Breast epithelium (tissue), 3 donors: ENCODE measurements at regions not wholly inside any gene's neighbourhood (a gene's known extent, or its start where the extent isn't known, plus 50 kb on each side); places are given as distances from the start of the nearest gene placed in this dataset.

Experiments used
- POLR2AphosphoS5 ChIP-seq, 3 donors: sonication (generic); formaldehyde crosslinking; IDR thresholded peaks; one replicate each; pipeline ENCODE4 v1.6.1; 2017; ENCODE audit warnings: antibody characterized with exemption in 3 of 3
- TF ChIP-seq, protein P1 (sequence below), 3 donors: fragments of 450-650 bp; IDR thresholded peaks; one replicate each; pipeline ENCODE4 v1.5.1; 2016 to 2017; ENCODE audit warnings: antibody characterized with exemption in 3 of 3, mild to moderate bottlenecking in 3 of 3, moderate library complexity in 3 of 3

GRCh38 chr21:16437586-16437985, 707.8 kb downstream of the USP25 start:
- TF ChIP-seq, protein P1, sequence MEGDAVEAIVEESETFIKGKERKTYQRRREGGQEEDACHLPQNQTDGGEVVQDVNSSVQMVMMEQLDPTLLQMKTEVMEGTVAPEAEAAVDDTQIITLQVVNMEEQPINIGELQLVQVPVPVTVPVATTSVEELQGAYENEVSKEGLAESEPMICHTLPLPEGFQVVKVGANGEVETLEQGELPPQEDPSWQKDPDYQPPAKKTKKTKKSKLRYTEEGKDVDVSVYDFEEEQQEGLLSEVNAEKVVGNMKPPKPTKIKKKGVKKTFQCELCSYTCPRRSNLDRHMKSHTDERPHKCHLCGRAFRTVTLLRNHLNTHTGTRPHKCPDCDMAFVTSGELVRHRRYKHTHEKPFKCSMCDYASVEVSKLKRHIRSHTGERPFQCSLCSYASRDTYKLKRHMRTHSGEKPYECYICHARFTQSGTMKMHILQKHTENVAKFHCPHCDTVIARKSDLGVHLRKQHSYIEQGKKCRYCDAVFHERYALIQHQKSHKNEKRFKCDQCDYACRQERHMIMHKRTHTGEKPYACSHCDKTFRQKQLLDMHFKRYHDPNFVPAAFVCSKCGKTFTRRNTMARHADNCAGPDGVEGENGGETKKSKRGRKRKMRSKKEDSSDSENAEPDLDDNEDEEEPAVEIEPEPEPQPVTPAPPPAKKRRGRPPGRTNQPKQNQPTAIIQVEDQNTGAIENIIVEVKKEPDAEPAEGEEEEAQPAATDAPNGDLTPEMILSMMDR (IDR thresholded peaks at IDR 0.05), result no peak
- TF ChIP-seq POLR2AphosphoS5 (IDR thresholded peaks at IDR 0.05), result no peak
